HG03097 (cell line): ENCODE measurements at regions not wholly inside any gene's neighbourhood (a gene's known extent, or its start where the extent isn't known, plus 50 kb on each side); places are given as distances from the start of the nearest gene placed in this dataset.

ENCODE experiments used
- ATAC-seq: cut with Tn5 transposase; IDR thresholded peaks from one replicate; pipeline ENCODE4 v1.9.1; 2021; ENCODE audit not compliant: unreplicated experiment, low FRiP score

GRCh38 chr12:34391771-34392581 lies 369.7 kb downstream of the ALG10 start:
- no peak for ATAC-seq

- ATAC-seq: no peak
These were observed 370.4 kb downstream of the ALG10 start for GRCh38 chr12:34392741-34393085.

GRCh38 chr12:34393086-34393820 lies 371.0 kb downstream of the ALG10 start:
- no peak for ATAC-seq

GRCh38 chr12:34393821-34394150 lies 371.5 kb downstream of the ALG10 start:
- no peak for ATAC-seq

GRCh38 chr12:34394211-34395055 lies 372.1 kb downstream of the ALG10 start:
- ATAC-seq: no peak

- no peak for ATAC-seq
These were observed 373.0 kb downstream of the ALG10 start for GRCh38 chr12:34395056-34396005.

- ATAC-seq: no peak
These were observed 373.9 kb downstream of the ALG10 start for GRCh38 chr12:34396006-34396860.

- ATAC-seq: no peak
These were observed 374.7 kb downstream of the ALG10 start for GRCh38 chr12:34396861-34397590.

GRCh38 chr12:34397591-34398365 lies 375.5 kb downstream of the ALG10 start:
- no peak for ATAC-seq

GRCh38 chr12:34398366-34398705 lies 376.0 kb downstream of the ALG10 start:
- ATAC-seq: no peak

- no peak for ATAC-seq
These were observed 376.7 kb downstream of the ALG10 start for GRCh38 chr12:34398706-34399630.

GRCh38 chr12:34399631-34400410 lies 377.5 kb downstream of the ALG10 start:
- ATAC-seq: no peak

GRCh38 chr12:34400411-34400881 lies 378.1 kb downstream of the ALG10 start:
- ATAC-seq: no peak

GRCh38 chr12:34400986-34401658 lies 378.8 kb downstream of the ALG10 start:
- ATAC-seq: no peak

- no peak for ATAC-seq
These were observed 379.4 kb downstream of the ALG10 start for GRCh38 chr12:34401659-34402227.
